GM12878 (cell line): ENCODE measurements at regions not wholly inside any gene's neighbourhood (a gene's known extent, or its start where the extent isn't known, plus 50 kb on each side); places are given as distances from the start of the nearest gene placed in this dataset.

Source experiments
- EGR1 ChIP-seq, 2 experiments: IDR thresholded peaks; 1 replicate in 1 of 2; 2 replicates in 1 of 2; pipeline ENCODE4 v1.6.1; 2011 to 2012; ENCODE audit warnings: low read depth in 2 of 2, low read length in 2 of 2, borderline replicate concordance in 1 of 2, mild to moderate bottlenecking in 1 of 2, moderate library complexity in 1 of 2
- NBN ChIP-seq: fragments of 450-650 bp; IDR thresholded peaks from 2 replicates; pipeline ENCODE4 v1.6.1; 2016
- NR2C1 ChIP-seq: fragments of 450-650 bp; IDR thresholded peaks from 2 replicates; pipeline ENCODE4 v1.6.1; 2017; ENCODE audit warnings: antibody characterized with exemption, mild to moderate bottlenecking, moderate library complexity
- PRDM15 ChIP-seq: fragments of 450-650 bp; formaldehyde crosslinking; IDR thresholded peaks from 2 replicates; pipeline ENCODE4 v1.4.0; 2020; ENCODE audit warnings: mild to moderate bottlenecking, moderate library complexity
- TF ChIP-seq, protein P1 (sequence below), 3 experiments: IDR thresholded peaks in 2 of 3; conservative IDR thresholded peaks in 1 of 3; 2 replicates each; pipeline ENCODE4 v1.5.1; 2011; ENCODE audit warnings: low read depth in 3 of 3, low read length in 3 of 3, mild to moderate bottlenecking in 3 of 3, control low read depth in 2 of 3, moderate library complexity in 2 of 3, inconsistent platforms in 1 of 3, mixed read lengths in 1 of 3; ENCODE audit not compliant: control insufficient read depth in 2 of 3, insufficient read depth in 1 of 3; ENCODE audit errors: extremely low read depth in 1 of 3

DNA sequence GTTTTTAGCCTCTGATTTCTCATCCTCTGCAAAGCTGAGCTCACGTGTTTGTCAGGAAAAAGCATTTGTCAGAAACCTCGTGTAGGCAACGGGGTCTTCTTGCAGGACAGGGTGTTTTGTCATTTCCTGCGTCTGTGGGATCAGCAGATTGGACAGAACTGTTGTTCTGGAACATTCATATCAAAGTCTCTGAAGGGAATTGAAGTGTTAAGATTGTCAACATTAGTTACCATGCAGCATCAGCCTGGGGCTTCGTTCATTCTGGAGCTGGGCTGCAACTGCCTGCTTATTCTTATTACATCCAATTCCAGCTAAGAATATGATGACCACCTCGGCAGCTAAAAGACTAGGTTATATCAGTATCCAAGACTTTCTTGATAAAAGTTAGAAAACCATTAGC is 71.0 kb upstream of the RALGAPA2 start:
- no peak for TF ChIP-seq NBN
- no peak for TF ChIP-seq NR2C1
- TF ChIP-seq, protein P1, sequence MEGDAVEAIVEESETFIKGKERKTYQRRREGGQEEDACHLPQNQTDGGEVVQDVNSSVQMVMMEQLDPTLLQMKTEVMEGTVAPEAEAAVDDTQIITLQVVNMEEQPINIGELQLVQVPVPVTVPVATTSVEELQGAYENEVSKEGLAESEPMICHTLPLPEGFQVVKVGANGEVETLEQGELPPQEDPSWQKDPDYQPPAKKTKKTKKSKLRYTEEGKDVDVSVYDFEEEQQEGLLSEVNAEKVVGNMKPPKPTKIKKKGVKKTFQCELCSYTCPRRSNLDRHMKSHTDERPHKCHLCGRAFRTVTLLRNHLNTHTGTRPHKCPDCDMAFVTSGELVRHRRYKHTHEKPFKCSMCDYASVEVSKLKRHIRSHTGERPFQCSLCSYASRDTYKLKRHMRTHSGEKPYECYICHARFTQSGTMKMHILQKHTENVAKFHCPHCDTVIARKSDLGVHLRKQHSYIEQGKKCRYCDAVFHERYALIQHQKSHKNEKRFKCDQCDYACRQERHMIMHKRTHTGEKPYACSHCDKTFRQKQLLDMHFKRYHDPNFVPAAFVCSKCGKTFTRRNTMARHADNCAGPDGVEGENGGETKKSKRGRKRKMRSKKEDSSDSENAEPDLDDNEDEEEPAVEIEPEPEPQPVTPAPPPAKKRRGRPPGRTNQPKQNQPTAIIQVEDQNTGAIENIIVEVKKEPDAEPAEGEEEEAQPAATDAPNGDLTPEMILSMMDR (IDR thresholded peaks at IDR 0.05 in 2 of 3, conservative IDR thresholded peaks at IDR 0.05 in 1 of 3; ENCODE audit: control insufficient read depth in 2 of 3, extremely low read depth in 1 of 3, insufficient read depth in 1 of 3, low read depth in 3 of 3, low read length in 3 of 3), result no peak
- no peak for TF ChIP-seq EGR1 (IDR thresholded peaks at IDR 0.05; ENCODE audit: borderline replicate concordance in 1 of 2, low read depth in 2 of 2, low read length in 2 of 2)
- TF ChIP-seq PRDM15 (CRISPR knock-in tag), result no peak
